ENCODE measurements at regions not wholly inside any gene's neighbourhood (a gene's known extent, or its start where the extent isn't known, plus 50 kb on each side); places are given as distances from the start of the nearest gene placed in this dataset.

GRCh38 chr2:18376936-18377335 is 183.5 kb downstream of the RDH14 start:
- Histone ChIP-seq H3K27me3 (ENCODE audit: insufficient read depth, low read length) (no peaks in the 10 kb centered on the region), H3K9me3 (ENCODE audit: insufficient read depth, low read depth, low read length) (no peaks in the 10 kb centered on the region), H3K4me3 (ENCODE audit: low read length) (no peak overlapping the region), H3K4me1 (ENCODE audit: insufficient read depth, low read length) (no peaks in the 10 kb centered on the region), H3K9ac (ENCODE audit: low read depth, low read length) (no peak overlapping the region), H3K27ac (ENCODE audit: low read depth, low read length) (no peak overlapping the region), H3K36me3 (ENCODE audit: insufficient read depth, low read length) (no peaks in the 10 kb centered on the region)
- WGBS: 97% methylated on average over 3 of the region's 4 CpGs

GRCh38 chr2:18373664-18374063 is 186.8 kb downstream of the RDH14 start:
- Histone ChIP-seq H3K4me3 (ENCODE audit: low read length) (no peak overlapping the region), H3K4me1 (ENCODE audit: insufficient read depth, low read length) (no peaks in the 10 kb centered on the region), H3K27ac (ENCODE audit: low read depth, low read length) (no peak overlapping the region), H3K9ac (ENCODE audit: low read depth, low read length) (no peak overlapping the region), H3K27me3 (ENCODE audit: insufficient read depth, low read length) (no peaks in the 10 kb centered on the region), H3K36me3 (ENCODE audit: insufficient read depth, low read length) (no peaks in the 10 kb centered on the region), H3K9me3 (ENCODE audit: insufficient read depth, low read depth, low read length) (no peaks in the 10 kb centered on the region)
- 99% methylated on average over 2 of the region's 2 CpGs for WGBS

GRCh38 chr2:18373081-18373480 is 187.4 kb downstream of the RDH14 start:
- no peaks in the 10 kb centered on the region for H3K9me3 ChIP-seq (ENCODE audit: insufficient read depth, low read depth, low read length)
- H3K9ac ChIP-seq (ENCODE audit: low read depth, low read length): no peak overlapping the region
- H3K4me1 ChIP-seq (ENCODE audit: insufficient read depth, low read length): no peaks in the 10 kb centered on the region
- no peaks in the 10 kb centered on the region for H3K36me3 ChIP-seq (ENCODE audit: insufficient read depth, low read length)
- H3K4me3 ChIP-seq (ENCODE audit: low read length): no peak overlapping the region
- H3K27me3 ChIP-seq (ENCODE audit: insufficient read depth, low read length): no peaks in the 10 kb centered on the region
- no peak overlapping the region for H3K27ac ChIP-seq (ENCODE audit: low read depth, low read length)
- WGBS: 86% methylated on average over 1 of the region's 1 CpG

- H3K27me3 ChIP-seq (ENCODE audit: insufficient read depth, low read length): no peaks in the 10 kb centered on the region
- no peak overlapping the region for H3K27ac ChIP-seq (ENCODE audit: low read depth, low read length)
- no peak overlapping the region for H3K9ac ChIP-seq (ENCODE audit: low read depth, low read length)
- H3K9me3 ChIP-seq (ENCODE audit: insufficient read depth, low read depth, low read length): no peaks in the 10 kb centered on the region
- H3K4me3 ChIP-seq (ENCODE audit: low read length): no peak overlapping the region
- no peaks in the 10 kb centered on the region for H3K4me1 ChIP-seq (ENCODE audit: insufficient read depth, low read length)
- H3K36me3 ChIP-seq (ENCODE audit: insufficient read depth, low read length): no peaks in the 10 kb centered on the region
These were observed 187.8 kb downstream of the RDH14 start for GRCh38 chr2:18372641-18373040.

- H3K9ac ChIP-seq (ENCODE audit: low read depth, low read length): no peak overlapping the region
- WGBS: 100% methylated on average over 2 of the region's 2 CpGs
- no peak overlapping the region for H3K27ac ChIP-seq (ENCODE audit: low read depth, low read length)
- H3K9me3 ChIP-seq (ENCODE audit: insufficient read depth, low read depth, low read length): no peaks in the 10 kb centered on the region
- no peaks in the 10 kb centered on the region for H3K27me3 ChIP-seq (ENCODE audit: insufficient read depth, low read length)
- H3K4me3 ChIP-seq (ENCODE audit: low read length): no peak overlapping the region
- H3K36me3 ChIP-seq (ENCODE audit: insufficient read depth, low read length): no peaks in the 10 kb centered on the region
- no peaks in the 10 kb centered on the region for H3K4me1 ChIP-seq (ENCODE audit: insufficient read depth, low read length)
These were observed 190.7 kb downstream of the RDH14 start for GRCh38 chr2:18369760-18370159.

- Histone ChIP-seq H3K9me3 (ENCODE audit: insufficient read depth, low read depth, low read length) (no peaks in the 10 kb centered on the region), H3K4me3 (ENCODE audit: low read length) (no peak overlapping the region), H3K36me3 (ENCODE audit: insufficient read depth, low read length) (no peaks in the 10 kb centered on the region), H3K9ac (ENCODE audit: low read depth, low read length) (no peak overlapping the region), H3K27ac (ENCODE audit: low read depth, low read length) (no peak overlapping the region), H3K4me1 (ENCODE audit: insufficient read depth, low read length) (no peaks in the 10 kb centered on the region), H3K27me3 (ENCODE audit: insufficient read depth, low read length) (no peaks in the 10 kb centered on the region)
- WGBS: 38% methylated on average over 1 of the region's 2 CpGs
These were observed 192.4 kb downstream of the RDH14 start for GRCh38 chr2:18368008-18368407.

- WGBS: 94% methylated on average over 2 of the region's 2 CpGs
- Histone ChIP-seq H3K27me3 (ENCODE audit: insufficient read depth, low read length) (no peaks in the 10 kb centered on the region), H3K9ac (ENCODE audit: low read depth, low read length) (no peak overlapping the region), H3K36me3 (ENCODE audit: insufficient read depth, low read length) (no peaks in the 10 kb centered on the region), H3K4me1 (ENCODE audit: insufficient read depth, low read length) (no peaks in the 10 kb centered on the region), H3K27ac (ENCODE audit: low read depth, low read length) (no peak overlapping the region), H3K9me3 (ENCODE audit: insufficient read depth, low read depth, low read length) (no peaks in the 10 kb centered on the region), H3K4me3 (ENCODE audit: low read length) (no peak overlapping the region)
These were observed 195.1 kb downstream of the RDH14 start for GRCh38 chr2:18365342-18365741.

GRCh38 chr2:18363348-18363747 is 197.1 kb downstream of the RDH14 start:
- Histone ChIP-seq H3K9me3 (ENCODE audit: insufficient read depth, low read depth, low read length) (no peaks in the 10 kb centered on the region), H3K9ac (ENCODE audit: low read depth, low read length) (no peak overlapping the region), H3K27ac (ENCODE audit: low read depth, low read length) (no peak overlapping the region), H3K4me3 (ENCODE audit: low read length) (no peak overlapping the region), H3K4me1 (ENCODE audit: insufficient read depth, low read length) (no peaks in the 10 kb centered on the region), H3K36me3 (ENCODE audit: insufficient read depth, low read length) (no peaks in the 10 kb centered on the region), H3K27me3 (ENCODE audit: insufficient read depth, low read length) (no peaks in the 10 kb centered on the region)
- 78% methylated on average over 3 of the region's 3 CpGs for WGBS

- H3K4me1 ChIP-seq (ENCODE audit: insufficient read depth, low read length): no peaks in the 10 kb centered on the region
- 88% methylated on average over 1 of the region's 1 CpG for WGBS
- no peak overlapping the region for H3K4me3 ChIP-seq (ENCODE audit: low read length)
- H3K27ac ChIP-seq (ENCODE audit: low read depth, low read length): no peak overlapping the region
- H3K27me3 ChIP-seq (ENCODE audit: insufficient read depth, low read length): no peaks in the 10 kb centered on the region
- no peaks in the 10 kb centered on the region for H3K9me3 ChIP-seq (ENCODE audit: insufficient read depth, low read depth, low read length)
- H3K36me3 ChIP-seq (ENCODE audit: insufficient read depth, low read length): no peaks in the 10 kb centered on the region
- H3K9ac ChIP-seq (ENCODE audit: low read depth, low read length): no peak overlapping the region
These were observed 197.8 kb downstream of the RDH14 start for GRCh38 chr2:18362696-18363095.

GRCh38 chr2:18357537-18357936 is 202.9 kb downstream of the RDH14 start:
- Histone ChIP-seq H3K4me1 (ENCODE audit: insufficient read depth, low read length) (no peaks in the 10 kb centered on the region), H3K36me3 (ENCODE audit: insufficient read depth, low read length) (no peaks in the 10 kb centered on the region), H3K27me3 (ENCODE audit: insufficient read depth, low read length) (no peaks in the 10 kb centered on the region), H3K27ac (ENCODE audit: low read depth, low read length) (no peak overlapping the region), H3K9me3 (ENCODE audit: insufficient read depth, low read depth, low read length) (no peaks in the 10 kb centered on the region), H3K9ac (ENCODE audit: low read depth, low read length) (no peak overlapping the region), H3K4me3 (ENCODE audit: low read length) (no peak overlapping the region)
- 100% methylated on average over 1 of the region's 2 CpGs for WGBS

- H3K4me3 ChIP-seq (ENCODE audit: low read length): no peak overlapping the region
- H3K4me1 ChIP-seq (ENCODE audit: insufficient read depth, low read length): no peaks in the 10 kb centered on the region
- no peaks in the 10 kb centered on the region for H3K36me3 ChIP-seq (ENCODE audit: insufficient read depth, low read length)
- no peaks in the 10 kb centered on the region for H3K27me3 ChIP-seq (ENCODE audit: insufficient read depth, low read length)
- no peaks in the 10 kb centered on the region for H3K9me3 ChIP-seq (ENCODE audit: insufficient read depth, low read depth, low read length)
- no peak overlapping the region for H3K27ac ChIP-seq (ENCODE audit: low read depth, low read length)
- no peak overlapping the region for H3K9ac ChIP-seq (ENCODE audit: low read depth, low read length)
- WGBS: 80% methylated on average over 2 of the region's 2 CpGs
These were observed 203.8 kb downstream of the RDH14 start for GRCh38 chr2:18356676-18357075.

- Histone ChIP-seq H3K27ac (ENCODE audit: low read depth, low read length) (no peak overlapping the region), H3K36me3 (ENCODE audit: insufficient read depth, low read length) (no peaks in the 10 kb centered on the region), H3K27me3 (ENCODE audit: insufficient read depth, low read length) (no peaks in the 10 kb centered on the region), H3K9me3 (ENCODE audit: insufficient read depth, low read depth, low read length) (no peaks in the 10 kb centered on the region), H3K4me1 (ENCODE audit: insufficient read depth, low read length) (no peaks in the 10 kb centered on the region), H3K4me3 (ENCODE audit: low read length) (no peak overlapping the region), H3K9ac (ENCODE audit: low read depth, low read length) (no peak overlapping the region)
- WGBS: 97% methylated on average over 1 of the region's 1 CpG
These were observed 211.0 kb downstream of the RDH14 start for GRCh38 chr2:18349421-18349820.

Measured in HUES64 (cell line).